SK-N-SH treated with all-trans-retinoic acid at 6 μM for 48 hours (cell line): ENCODE measurements at regions not wholly inside any gene's neighbourhood (a gene's known extent, or its start where the extent isn't known, plus 50 kb on each side); places are given as distances from the start of the nearest gene placed in this dataset.

Source experiments
- ARNTL ChIP-seq: fragments of 450-650 bp; formaldehyde crosslinking; IDR thresholded peaks from 2 replicates; pipeline ENCODE4 v1.5.0; 2020; ENCODE audit warnings: low read depth, mild to moderate bottlenecking, moderate library complexity, borderline replicate concordance
- CSRNP3 ChIP-seq: fragments of 250-450 bp; sonication (Bioruptor Pico); IDR thresholded peaks from 2 replicates; pipeline ENCODE4 v1.5.1; 2021; ENCODE audit warnings: mild to moderate bottlenecking, moderate library complexity
- ISL1 ChIP-seq: fragments of 250-450 bp; sonication (Bioruptor Pico); IDR thresholded peaks from 2 replicates; pipeline ENCODE4 v2.1.2; 2022; ENCODE audit warnings: mild to moderate bottlenecking, moderate library complexity
- PATZ1 ChIP-seq: fragments of 250-450 bp; sonication (Bioruptor Pico); IDR thresholded peaks from 2 replicates; pipeline ENCODE4 v1.8.0; 2020; ENCODE audit warnings: mild to moderate bottlenecking, moderate library complexity, borderline replicate concordance
- ZFP3 ChIP-seq: fragments of 250-450 bp; sonication (Bioruptor Pico); IDR thresholded peaks from 2 replicates; pipeline ENCODE4 v1.5.0; 2020; ENCODE audit warnings: mild to moderate bottlenecking, moderate library complexity
- ZFP30 ChIP-seq: fragments of 450-650 bp; formaldehyde crosslinking; IDR thresholded peaks from 2 replicates; pipeline ENCODE4 v1.5.0; 2022; ENCODE audit warnings: mild to moderate bottlenecking, moderate library complexity

GRCh38 chr1:43057567-43057966 lies 98.9 kb upstream of the SLC2A1 start:
- TF ChIP-seq PATZ1 (CRISPR knock-in tag) (no peak), ARNTL (CRISPR knock-in tag) (no peak), ZFP3 (CRISPR knock-in tag) (no peak), ISL1 (CRISPR knock-in tag) (no peak), ZFP30 (no peak), CSRNP3 (CRISPR knock-in tag) (no peak)
